T-helper 2 cell treated with Interferon-gamma antibody and Interleukin-4, amounts not matched to agents 5 μg/mL and 100 μg/mL, for 36 hours (primary cell): ENCODE measurements at regions not wholly inside any gene's neighbourhood (a gene's known extent, or its start where the extent isn't known, plus 50 kb on each side); places are given as distances from the start of the nearest gene placed in this dataset.

Experiments used
- DNase-seq: peaks from one replicate; pipeline ENCODE4 v3.0.0; 2021; ENCODE audit warnings: low spot score
- H3K27ac Mint-ChIP-seq: one replicate; pipeline ENCODE4 v1.8.0; 2021; ENCODE audit warnings: mild to moderate bottlenecking, mixed read lengths
- H3K27me3 Mint-ChIP-seq: one replicate; pipeline ENCODE4 v1.8.0; 2021; ENCODE audit warnings: low read depth, mixed read lengths
- H3K36me3 Mint-ChIP-seq: one replicate; pipeline ENCODE4 v1.8.0; 2021; ENCODE audit warnings: low read depth, mixed read lengths
- H3K4me1 Mint-ChIP-seq: one replicate; pipeline ENCODE4 v1.8.0; 2021; ENCODE audit warnings: low read depth, mixed read lengths
- H3K4me3 Mint-ChIP-seq: one replicate; pipeline ENCODE4 v1.8.0; 2022; ENCODE audit warnings: mild to moderate bottlenecking, moderate library complexity, mixed read lengths
- H3K9me3 Mint-ChIP-seq: one replicate; pipeline ENCODE4 v1.8.0; 2021; ENCODE audit warnings: mixed read lengths

GRCh38 chr9:126089789-126090188, 236.8 kb upstream of the MVB12B start:
- Mint-ChIP-seq H3K4me1 (no peaks in the 10 kb centered on the region), H3K27ac (no peak overlapping the region), H3K36me3 (no peaks in the 10 kb centered on the region), H3K4me3 (no peak overlapping the region), H3K9me3 (no peaks in the 10 kb centered on the region), H3K27me3 (no peaks in the 10 kb centered on the region)
- no peak for DNase-seq

DNA sequence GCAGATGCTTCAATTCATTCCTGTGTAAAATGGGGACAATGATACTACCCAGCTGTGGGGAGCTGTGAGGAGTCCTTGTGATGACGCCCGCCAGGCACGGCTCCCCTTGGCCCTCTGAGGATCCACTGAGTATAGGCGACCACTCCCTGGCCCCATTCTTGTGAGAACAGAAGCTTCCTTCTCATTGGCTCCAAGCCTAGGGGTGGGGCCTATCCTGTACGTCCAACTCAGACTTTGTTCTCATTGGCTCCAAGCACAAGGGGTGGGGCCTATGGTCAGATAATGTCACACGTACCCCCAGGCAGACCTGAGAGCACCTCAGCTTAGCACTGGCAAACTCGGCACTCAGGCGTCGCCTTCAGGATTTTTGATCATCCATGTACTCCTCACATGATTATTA, 232.9 kb upstream of the MVB12B start:
- no peaks in the 10 kb centered on the region for H3K27me3 Mint-ChIP-seq
- H3K27ac Mint-ChIP-seq, result no peak overlapping the region
- no peak for DNase-seq
- no peaks in the 10 kb centered on the region for H3K4me1 Mint-ChIP-seq
- H3K4me3 Mint-ChIP-seq, result no peak overlapping the region
- H3K36me3 Mint-ChIP-seq, result no peaks in the 10 kb centered on the region
- H3K9me3 Mint-ChIP-seq, result no peaks in the 10 kb centered on the region

GRCh38 chr9:126095546-126096190, 231.0 kb upstream of the MVB12B start:
- H3K9me3 Mint-ChIP-seq, result no peaks in the 10 kb centered on the region
- H3K27me3 Mint-ChIP-seq, result peaks cover 3% of the 10 kb centered on the region
- H3K27ac Mint-ChIP-seq, result no peak overlapping the region
- H3K4me3 Mint-ChIP-seq, result no peak overlapping the region
- no peaks in the 10 kb centered on the region for H3K4me1 Mint-ChIP-seq
- H3K36me3 Mint-ChIP-seq, result no peaks in the 10 kb centered on the region
- no peak for DNase-seq

GRCh38 chr9:126096340-126096739, 230.3 kb upstream of the MVB12B start:
- Mint-ChIP-seq H3K9me3 (no peaks in the 10 kb centered on the region), H3K27ac (no peak overlapping the region), H3K4me1 (no peaks in the 10 kb centered on the region), H3K4me3 (no peak overlapping the region), H3K36me3 (no peaks in the 10 kb centered on the region), H3K27me3 (peaks cover 3% of the 10 kb centered on the region)
- no peak for DNase-seq

GRCh38 chr9:126097679-126098078, 228.9 kb upstream of the MVB12B start:
- Mint-ChIP-seq H3K27ac (no peak overlapping the region), H3K4me1 (no peaks in the 10 kb centered on the region), H3K27me3 (peaks cover 3% of the 10 kb centered on the region), H3K9me3 (no peaks in the 10 kb centered on the region), H3K4me3 (no peak overlapping the region), H3K36me3 (no peaks in the 10 kb centered on the region)
- DNase-seq, result no peak

DNA sequence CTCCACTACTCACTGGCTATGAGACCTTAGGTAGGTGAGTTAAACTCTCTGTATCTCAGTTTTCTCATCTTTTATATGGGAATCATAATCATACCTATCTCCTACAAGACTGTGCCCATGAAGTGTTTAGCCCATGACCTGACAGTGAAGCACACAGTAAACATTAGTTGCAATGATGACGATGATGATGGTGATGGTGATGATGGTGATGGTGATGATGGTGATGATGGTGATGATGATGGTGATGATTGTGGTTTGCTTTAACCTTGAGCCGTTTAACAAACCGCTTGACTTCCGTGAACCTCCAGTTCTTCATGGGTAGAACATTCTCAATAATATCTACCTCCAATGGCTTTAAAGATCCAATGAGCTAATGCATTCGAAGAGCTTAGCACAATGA, 220.2 kb upstream of the MVB12B start:
- Mint-ChIP-seq H3K4me1 (no peaks in the 10 kb centered on the region), H3K36me3 (no peaks in the 10 kb centered on the region), H3K27me3 (peaks cover 3% of the 10 kb centered on the region), H3K27ac (no peak overlapping the region), H3K9me3 (no peaks in the 10 kb centered on the region), H3K4me3 (no peak overlapping the region)
- DNase-seq, result no peak

DNA sequence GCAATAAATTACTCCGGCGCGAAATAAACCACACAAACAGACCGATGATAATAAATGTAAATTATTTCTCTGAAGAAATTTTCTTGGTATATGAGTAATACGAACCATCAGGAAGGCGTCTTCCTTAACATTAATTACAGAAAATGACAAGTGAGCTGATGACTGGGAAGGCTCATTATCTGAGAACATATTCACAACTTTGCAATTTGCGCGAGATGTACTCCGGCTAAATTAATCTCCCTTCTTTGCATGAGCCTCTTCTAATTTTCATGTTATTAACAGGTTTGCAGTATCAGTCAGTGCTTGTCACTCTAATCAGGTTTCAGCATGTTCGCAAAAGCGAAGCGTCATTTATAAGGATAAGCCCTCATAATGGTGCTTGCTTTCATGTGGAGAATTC, 218.9 kb upstream of the MVB12B start:
- Mint-ChIP-seq H3K27me3 (peaks cover 3% of the 10 kb centered on the region), H3K9me3 (no peaks in the 10 kb centered on the region), H3K4me1 (no peaks in the 10 kb centered on the region), H3K4me3 (no peak overlapping the region), H3K27ac (no peak overlapping the region), H3K36me3 (no peaks in the 10 kb centered on the region)
- no peak for DNase-seq

DNA sequence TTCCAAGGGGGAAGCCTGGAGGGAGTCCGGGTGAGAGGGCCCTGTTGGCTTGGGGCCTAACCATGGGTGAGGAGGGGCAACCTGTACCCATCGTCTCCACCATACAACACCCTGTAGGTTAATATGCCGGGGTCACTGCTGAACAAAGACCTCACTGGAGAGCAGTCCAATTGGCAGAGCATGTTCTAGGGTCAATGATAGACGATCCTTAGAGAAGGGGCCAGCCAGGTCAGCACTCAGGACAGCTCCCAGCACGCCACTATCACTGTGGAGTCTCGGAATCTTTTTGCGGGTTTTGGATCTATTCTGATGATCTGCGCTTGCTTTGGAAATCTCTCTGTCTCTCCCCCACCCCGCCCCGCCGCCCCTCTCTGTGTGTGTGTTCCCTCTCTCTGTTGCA, 218.4 kb upstream of the MVB12B start:
- H3K9me3 Mint-ChIP-seq, result no peaks in the 10 kb centered on the region
- no peaks in the 10 kb centered on the region for H3K36me3 Mint-ChIP-seq
- no peak overlapping the region for H3K27ac Mint-ChIP-seq
- H3K4me1 Mint-ChIP-seq, result no peaks in the 10 kb centered on the region
- H3K27me3 Mint-ChIP-seq, result no peaks in the 10 kb centered on the region
- H3K4me3 Mint-ChIP-seq, result no peak overlapping the region
- DNase-seq, result no peak

- H3K36me3 Mint-ChIP-seq, result no peaks in the 10 kb centered on the region
- no peak overlapping the region for H3K27ac Mint-ChIP-seq
Observed at GRCh38 chr9:126109575-126109974, 217.1 kb upstream of the MVB12B start.

GRCh38 chr9:126111556-126111955, 215.1 kb upstream of the MVB12B start:
- Mint-ChIP-seq H3K4me1 (no peaks in the 10 kb centered on the region), H3K9me3 (no peaks in the 10 kb centered on the region), H3K4me3 (no peak overlapping the region), H3K27me3 (peaks cover 2% of the 10 kb centered on the region), H3K27ac (no peak overlapping the region), H3K36me3 (no peaks in the 10 kb centered on the region)
- DNase-seq, result no peak

More at GRCh38 chr9:126109575-126109974, 217.1 kb upstream of the MVB12B start:
- Mint-ChIP-seq H3K4me1 (no peaks in the 10 kb centered on the region), H3K9me3 (no peaks in the 10 kb centered on the region), H3K27me3 (peaks cover 2% of the 10 kb centered on the region), H3K4me3 (no peak overlapping the region)
- DNase-seq, result no peak

GRCh38 chr9:126112135-126112720, 214.4 kb upstream of the MVB12B start:
- Mint-ChIP-seq H3K9me3 (no peaks in the 10 kb centered on the region), H3K4me1 (no peaks in the 10 kb centered on the region), H3K4me3 (no peak overlapping the region), H3K27me3 (peaks cover 2% of the 10 kb centered on the region), H3K36me3 (no peaks in the 10 kb centered on the region), H3K27ac (no peak overlapping the region)
- no peak for DNase-seq

DNA sequence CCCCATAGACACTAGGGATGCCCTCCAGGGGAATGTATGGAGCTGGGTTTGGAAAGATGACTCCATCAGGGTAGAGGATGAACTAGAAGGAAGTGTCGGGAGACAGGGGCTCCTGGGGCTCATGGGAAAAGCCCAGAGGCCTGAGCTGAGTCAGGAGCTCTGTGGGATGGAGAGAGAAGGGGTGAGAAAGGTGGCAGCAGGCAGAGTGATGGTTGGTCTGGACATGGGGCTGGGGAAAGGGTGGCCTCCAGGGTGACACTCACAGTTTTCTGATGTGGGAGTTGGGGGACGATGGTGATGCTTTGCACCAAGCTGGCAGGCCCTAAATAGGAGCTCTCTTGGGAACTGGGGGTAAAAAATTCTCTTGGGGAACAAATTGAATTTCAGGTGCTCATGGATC, 213.5 kb upstream of the MVB12B start:
- Mint-ChIP-seq H3K4me1 (no peaks in the 10 kb centered on the region), H3K27me3 (peaks cover 2% of the 10 kb centered on the region), H3K27ac (no peak overlapping the region), H3K36me3 (no peaks in the 10 kb centered on the region), H3K9me3 (no peaks in the 10 kb centered on the region), H3K4me3 (no peak overlapping the region)
- DNase-seq, result no peak

DNA sequence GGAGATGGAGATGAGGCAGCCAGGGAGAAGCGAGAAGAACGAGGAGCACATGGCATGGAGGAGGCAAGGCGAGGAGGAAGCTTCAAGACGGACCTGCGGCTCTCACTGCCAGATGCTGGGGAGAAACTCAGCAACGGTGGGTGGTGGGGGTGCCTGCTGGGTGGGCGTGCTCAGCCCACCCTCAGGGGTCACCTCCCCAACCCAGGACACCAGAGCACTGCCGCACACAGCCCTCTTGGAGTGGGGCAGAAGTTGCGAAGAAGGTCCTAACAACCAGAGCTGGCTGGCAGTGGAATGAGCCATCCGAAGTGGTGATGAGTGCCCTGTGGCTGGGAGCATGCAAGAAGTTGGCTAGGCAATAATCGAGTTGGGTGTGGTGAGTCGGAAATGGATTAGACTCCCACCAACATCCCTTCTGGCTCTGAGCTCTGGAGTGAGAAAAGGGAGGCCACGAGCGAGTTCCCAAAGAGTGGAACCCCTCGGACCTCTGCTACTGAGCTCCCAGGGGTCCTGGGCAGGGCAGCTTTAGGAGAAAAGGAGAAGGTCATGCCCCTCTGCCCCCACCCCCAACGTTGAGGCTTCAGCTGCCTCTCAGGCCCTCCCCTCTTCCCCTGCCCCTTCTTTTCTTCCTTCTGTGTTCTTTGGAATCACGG, 212.7 kb upstream of the MVB12B start:
- no peak overlapping the region for H3K27ac Mint-ChIP-seq
- H3K36me3 Mint-ChIP-seq, result no peaks in the 10 kb centered on the region
- H3K4me1 Mint-ChIP-seq, result no peaks in the 10 kb centered on the region
- H3K27me3 Mint-ChIP-seq, result peaks cover 2% of the 10 kb centered on the region
- no peaks in the 10 kb centered on the region for H3K9me3 Mint-ChIP-seq
- no peak for DNase-seq
- H3K4me3 Mint-ChIP-seq, result no peak overlapping the region

- peaks cover 2% of the 10 kb centered on the region for H3K27me3 Mint-ChIP-seq
- H3K36me3 Mint-ChIP-seq, result no peaks in the 10 kb centered on the region
- no peak for DNase-seq
- H3K9me3 Mint-ChIP-seq, result no peaks in the 10 kb centered on the region
- no peaks in the 10 kb centered on the region for H3K4me1 Mint-ChIP-seq
- no peak overlapping the region for H3K4me3 Mint-ChIP-seq
- no peak overlapping the region for H3K27ac Mint-ChIP-seq
Observed at GRCh38 chr9:126114409-126114760, 212.2 kb upstream of the MVB12B start.
